ENCODE measurements at regions not wholly inside any gene's neighbourhood (a gene's known extent, or its start where the extent isn't known, plus 50 kb on each side); places are given as distances from the start of the nearest gene placed in this dataset.

GRCh38 chr3:159172473-159172872 is 370.6 kb downstream of the MFSD1 start:
- Histone ChIP-seq H3K4me3 (ENCODE audit: low read length) (no peak overlapping the region), H3K9ac (ENCODE audit: low read depth, low read length) (no peak overlapping the region), H3K36me3 (ENCODE audit: insufficient read depth, low read length) (no peaks in the 10 kb centered on the region), H3K4me1 (ENCODE audit: control insufficient read depth, insufficient read depth, low read length) (peaks cover 34% of the 10 kb centered on the region), H3K27me3 (ENCODE audit: control insufficient read depth, insufficient read depth, low read length) (no peaks in the 10 kb centered on the region), H3K4me2 (ENCODE audit: low read length) (no peak overlapping the region), H3K9me3 (replicated peaks; ENCODE audit: low read length) (no peaks in the 10 kb centered on the region)

- no peaks in the 10 kb centered on the region for H3K36me3 ChIP-seq (ENCODE audit: insufficient read depth, low read length)
- no peak overlapping the region for H3K9ac ChIP-seq (ENCODE audit: low read depth, low read length)
- no peak overlapping the region for H3K4me2 ChIP-seq (ENCODE audit: low read length)
- H3K4me3 ChIP-seq (ENCODE audit: low read length), result no peak overlapping the region
- H3K4me1 ChIP-seq (ENCODE audit: control insufficient read depth, insufficient read depth, low read length), result peaks cover 21% of the 10 kb centered on the region
- H3K27me3 ChIP-seq (ENCODE audit: control insufficient read depth, insufficient read depth, low read length), result no peaks in the 10 kb centered on the region
- H3K9me3 ChIP-seq (replicated peaks; ENCODE audit: low read length), result no peaks in the 10 kb centered on the region
These were observed 373.1 kb downstream of the MFSD1 start for GRCh38 chr3:159174715-159175692.

GRCh38 chr3:159178209-159178897 is 376.5 kb downstream of the MFSD1 start:
- peaks cover 4% of the 10 kb centered on the region for H3K4me1 ChIP-seq (ENCODE audit: control insufficient read depth, insufficient read depth, low read length)
- no peaks in the 10 kb centered on the region for H3K27me3 ChIP-seq (ENCODE audit: control insufficient read depth, insufficient read depth, low read length)
- no peak overlapping the region for H3K4me3 ChIP-seq (ENCODE audit: low read length)
- H3K36me3 ChIP-seq (ENCODE audit: insufficient read depth, low read length), result no peaks in the 10 kb centered on the region
- no peak overlapping the region for H3K9ac ChIP-seq (ENCODE audit: low read depth, low read length)
- H3K9me3 ChIP-seq (replicated peaks; ENCODE audit: low read length), result no peaks in the 10 kb centered on the region
- no peak overlapping the region for H3K4me2 ChIP-seq (ENCODE audit: low read length)

- no peaks in the 10 kb centered on the region for H3K4me1 ChIP-seq (ENCODE audit: control insufficient read depth, insufficient read depth, low read length)
- no peaks in the 10 kb centered on the region for H3K9me3 ChIP-seq (replicated peaks; ENCODE audit: low read length)
- no peak overlapping the region for H3K4me2 ChIP-seq (ENCODE audit: low read length)
- no peak overlapping the region for H3K4me3 ChIP-seq (ENCODE audit: low read length)
- H3K36me3 ChIP-seq (ENCODE audit: insufficient read depth, low read length), result no peaks in the 10 kb centered on the region
- no peak overlapping the region for H3K9ac ChIP-seq (ENCODE audit: low read depth, low read length)
- no peaks in the 10 kb centered on the region for H3K27me3 ChIP-seq (ENCODE audit: control insufficient read depth, insufficient read depth, low read length)
These were observed 381.1 kb downstream of the MFSD1 start for GRCh38 chr3:159182961-159183360.

GRCh38 chr3:159185443-159186050 is 383.7 kb downstream of the MFSD1 start:
- Histone ChIP-seq H3K9me3 (replicated peaks; ENCODE audit: low read length) (no peaks in the 10 kb centered on the region), H3K27me3 (ENCODE audit: control insufficient read depth, insufficient read depth, low read length) (no peaks in the 10 kb centered on the region)

GRCh38 chr3:159186581-159186980 is 384.7 kb downstream of the MFSD1 start:
- Histone ChIP-seq H3K36me3 (ENCODE audit: insufficient read depth, low read length) (no peaks in the 10 kb centered on the region), H3K27me3 (ENCODE audit: control insufficient read depth, insufficient read depth, low read length) (no peaks in the 10 kb centered on the region), H3K4me1 (ENCODE audit: control insufficient read depth, insufficient read depth, low read length) (peaks cover 19% of the 10 kb centered on the region), H3K9ac (ENCODE audit: low read depth, low read length) (no peak overlapping the region), H3K9me3 (replicated peaks; ENCODE audit: low read length) (no peaks in the 10 kb centered on the region), H3K4me3 (ENCODE audit: low read length) (no peak overlapping the region), H3K4me2 (ENCODE audit: low read length) (no peak overlapping the region)

More at GRCh38 chr3:159185443-159186050, 383.7 kb downstream of the MFSD1 start:
- peaks cover 11% of the 10 kb centered on the region for H3K4me1 ChIP-seq (ENCODE audit: control insufficient read depth, insufficient read depth, low read length)
- no peaks in the 10 kb centered on the region for H3K36me3 ChIP-seq (ENCODE audit: insufficient read depth, low read length)
- H3K9ac ChIP-seq (ENCODE audit: low read depth, low read length), result no peak overlapping the region
- H3K4me3 ChIP-seq (ENCODE audit: low read length), result no peak overlapping the region
- H3K4me2 ChIP-seq (ENCODE audit: low read length), result no peak overlapping the region

- no peaks in the 10 kb centered on the region for H3K27me3 ChIP-seq (ENCODE audit: control insufficient read depth, insufficient read depth, low read length)
- no peak overlapping the region for H3K4me3 ChIP-seq (ENCODE audit: low read length)
- no peaks in the 10 kb centered on the region for H3K9me3 ChIP-seq (replicated peaks; ENCODE audit: low read length)
- H3K36me3 ChIP-seq (ENCODE audit: insufficient read depth, low read length), result no peaks in the 10 kb centered on the region
- H3K4me2 ChIP-seq (ENCODE audit: low read length), result no peak overlapping the region
- no peak overlapping the region for H3K9ac ChIP-seq (ENCODE audit: low read depth, low read length)
- peaks cover 26% of the 10 kb centered on the region for H3K4me1 ChIP-seq (ENCODE audit: control insufficient read depth, insufficient read depth, low read length)
These were observed 385.4 kb downstream of the MFSD1 start for GRCh38 chr3:159187232-159187631.

GRCh38 chr3:159187706-159188105 is 385.9 kb downstream of the MFSD1 start:
- H3K9me3 ChIP-seq (replicated peaks; ENCODE audit: low read length), result no peaks in the 10 kb centered on the region
- H3K4me3 ChIP-seq (ENCODE audit: low read length), result no peak overlapping the region
- no peak overlapping the region for H3K9ac ChIP-seq (ENCODE audit: low read depth, low read length)
- H3K27me3 ChIP-seq (ENCODE audit: control insufficient read depth, insufficient read depth, low read length), result no peaks in the 10 kb centered on the region
- no peaks in the 10 kb centered on the region for H3K36me3 ChIP-seq (ENCODE audit: insufficient read depth, low read length)
- no peak overlapping the region for H3K4me2 ChIP-seq (ENCODE audit: low read length)
- peaks cover 31% of the 10 kb centered on the region for H3K4me1 ChIP-seq (ENCODE audit: control insufficient read depth, insufficient read depth, low read length)

GRCh38 chr3:159189994-159190669 is 388.3 kb downstream of the MFSD1 start:
- no peaks in the 10 kb centered on the region for H3K9me3 ChIP-seq (replicated peaks; ENCODE audit: low read length)
- H3K4me3 ChIP-seq (ENCODE audit: low read length), result no peak overlapping the region
- H3K4me2 ChIP-seq (ENCODE audit: low read length), result no peak overlapping the region
- H3K27me3 ChIP-seq (ENCODE audit: control insufficient read depth, insufficient read depth, low read length), result no peaks in the 10 kb centered on the region
- no peak overlapping the region for H3K9ac ChIP-seq (ENCODE audit: low read depth, low read length)
- no peaks in the 10 kb centered on the region for H3K36me3 ChIP-seq (ENCODE audit: insufficient read depth, low read length)
- H3K4me1 ChIP-seq (ENCODE audit: control insufficient read depth, insufficient read depth, low read length), result peaks cover 31% of the 10 kb centered on the region

- Histone ChIP-seq H3K9me3 (replicated peaks; ENCODE audit: low read length) (no peaks in the 10 kb centered on the region), H3K27me3 (ENCODE audit: control insufficient read depth, insufficient read depth, low read length) (no peaks in the 10 kb centered on the region), H3K4me2 (ENCODE audit: low read length) (peak overlapping the region; percentile 28), H3K9ac (ENCODE audit: low read depth, low read length) (peak overlapping the region; percentile 14), H3K4me1 (ENCODE audit: control insufficient read depth, insufficient read depth, low read length) (peaks cover 31% of the 10 kb centered on the region), H3K36me3 (ENCODE audit: insufficient read depth, low read length) (no peaks in the 10 kb centered on the region), H3K4me3 (ENCODE audit: low read length) (no peak overlapping the region)
These were observed 389.6 kb downstream of the MFSD1 start for GRCh38 chr3:159191447-159191846.

GRCh38 chr3:159196359-159196758 is 394.5 kb downstream of the MFSD1 start:
- H3K36me3 ChIP-seq (ENCODE audit: insufficient read depth, low read length), result no peaks in the 10 kb centered on the region
- no peaks in the 10 kb centered on the region for H3K27me3 ChIP-seq (ENCODE audit: control insufficient read depth, insufficient read depth, low read length)
- no peak overlapping the region for H3K4me2 ChIP-seq (ENCODE audit: low read length)
- no peak overlapping the region for H3K4me3 ChIP-seq (ENCODE audit: low read length)
- H3K9me3 ChIP-seq (replicated peaks; ENCODE audit: low read length), result no peaks in the 10 kb centered on the region
- H3K9ac ChIP-seq (ENCODE audit: low read depth, low read length), result no peak overlapping the region
- H3K4me1 ChIP-seq (ENCODE audit: control insufficient read depth, insufficient read depth, low read length), result peaks cover 17% of the 10 kb centered on the region
